ENCODE measurements at regions not wholly inside any gene's neighbourhood (a gene's known extent, or its start where the extent isn't known, plus 50 kb on each side); places are given as distances from the start of the nearest gene placed in this dataset.

DNA sequence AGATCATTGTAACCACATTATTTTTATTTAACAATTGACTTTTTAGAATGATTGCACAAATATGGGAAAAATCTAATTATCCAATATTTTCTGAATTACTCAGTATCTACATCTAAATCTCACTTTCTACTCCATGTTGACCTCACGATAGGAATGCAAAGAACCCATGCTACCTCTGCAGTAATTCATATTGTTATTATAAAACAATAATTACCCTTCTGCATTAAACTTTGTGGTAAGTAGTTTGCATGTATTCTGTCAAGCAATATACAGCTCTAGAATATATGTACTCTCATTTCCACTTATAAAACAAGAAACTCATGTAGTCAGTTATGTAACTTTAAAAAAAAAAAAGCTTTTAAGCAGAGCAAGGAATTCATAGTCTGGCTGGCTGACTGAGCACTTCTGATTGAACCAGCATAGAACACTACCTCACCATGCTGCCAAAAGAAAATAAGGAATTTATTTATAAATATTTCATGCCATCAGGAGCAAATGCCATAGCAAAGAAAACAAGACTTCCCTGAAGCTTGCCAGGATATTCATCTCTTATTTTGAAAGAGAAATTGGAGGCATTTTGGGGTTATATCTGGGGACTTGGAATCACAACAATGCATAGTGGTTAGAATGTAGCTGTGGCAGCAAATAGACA, 895.7 kb downstream of the XPNPEP1 start:
- TF ChIP-seq, protein P1, sequence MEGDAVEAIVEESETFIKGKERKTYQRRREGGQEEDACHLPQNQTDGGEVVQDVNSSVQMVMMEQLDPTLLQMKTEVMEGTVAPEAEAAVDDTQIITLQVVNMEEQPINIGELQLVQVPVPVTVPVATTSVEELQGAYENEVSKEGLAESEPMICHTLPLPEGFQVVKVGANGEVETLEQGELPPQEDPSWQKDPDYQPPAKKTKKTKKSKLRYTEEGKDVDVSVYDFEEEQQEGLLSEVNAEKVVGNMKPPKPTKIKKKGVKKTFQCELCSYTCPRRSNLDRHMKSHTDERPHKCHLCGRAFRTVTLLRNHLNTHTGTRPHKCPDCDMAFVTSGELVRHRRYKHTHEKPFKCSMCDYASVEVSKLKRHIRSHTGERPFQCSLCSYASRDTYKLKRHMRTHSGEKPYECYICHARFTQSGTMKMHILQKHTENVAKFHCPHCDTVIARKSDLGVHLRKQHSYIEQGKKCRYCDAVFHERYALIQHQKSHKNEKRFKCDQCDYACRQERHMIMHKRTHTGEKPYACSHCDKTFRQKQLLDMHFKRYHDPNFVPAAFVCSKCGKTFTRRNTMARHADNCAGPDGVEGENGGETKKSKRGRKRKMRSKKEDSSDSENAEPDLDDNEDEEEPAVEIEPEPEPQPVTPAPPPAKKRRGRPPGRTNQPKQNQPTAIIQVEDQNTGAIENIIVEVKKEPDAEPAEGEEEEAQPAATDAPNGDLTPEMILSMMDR (IDR thresholded peaks at IDR 0.05; ENCODE audit: poor library complexity): no peak
- TF ChIP-seq EZH2phosphoT487 (IDR thresholded peaks at IDR 0.05; ENCODE audit: low read depth, severe bottlenecking, unreplicated experiment) (no peak), EZH2 (IDR thresholded peaks at IDR 0.05; ENCODE audit: borderline replicate concordance) (no peak)
